ENCODE measurements at regions not wholly inside any gene's neighbourhood (a gene's known extent, or its start where the extent isn't known, plus 50 kb on each side); places are given as distances from the start of the nearest gene placed in this dataset.

GRCh38 chr1:191551019-191551418 is 607.2 kb upstream of the RGS18 start:
- ATAC-seq, result no peak
- Histone ChIP-seq H3K4me3 (ENCODE audit: low read depth in 2 of 2, low read length in 2 of 2) (no peak overlapping the region), H3K27ac (ENCODE audit: low read length) (no peak overlapping the region), H3K36me3 (ENCODE audit: control insufficient read depth, insufficient read depth, low read length) (no peaks in the 10 kb centered on the region; the same call in 1 of the 2 replicates), H3K27me3 (ENCODE audit: control insufficient read depth, insufficient read depth, low read length) (no peaks in the 10 kb centered on the region), H3K9me3 (ENCODE audit: control insufficient read depth, insufficient read depth, low read depth, low read length) (no peaks in the 10 kb centered on the region), H3K4me1 (ENCODE audit: control insufficient read depth, insufficient read depth, low read length) (no peaks in the 10 kb centered on the region)
- intact Hi-C loops (cut with micrococcal nuclease; ENCODE audit: unreplicated experiment) (no loop called here), in situ Hi-C loops (cut with HindIII; ENCODE audit: low pct_unique_long_range_greater_than_20kb, low sequenced_read_pairs) (no loop called here)
- ChIA-PET POLR2A (no interaction called here), CTCF (no interaction called here)
- BruUV-seq (replicated peaks), result no TSS peak
- DNase-seq (ENCODE audit: low read depth, low spot score), result no peak
- TF ChIP-seq REST (IDR thresholded peaks at IDR 0.05; ENCODE audit: insufficient read depth in 1 of 2, low read depth in 2 of 2, low read length in 1 of 2), result no peak
- no peak for TF ChIP-seq SIN3A (IDR thresholded peaks at IDR 0.05; ENCODE audit: borderline replicate concordance, insufficient read depth, low read depth, low read length)
- no peak for TF ChIP-seq CTCF (IDR thresholded peaks at IDR 0.05)
- TF ChIP-seq POLR2AphosphoS5 (IDR thresholded peaks at IDR 0.05; ENCODE audit: low read depth, low read length), result no peak
- TF ChIP-seq TCF7L2 (IDR thresholded peaks at IDR 0.05; ENCODE audit: low read depth, low read length), result no peak

GRCh38 chr1:191558379-191558778 is 599.9 kb upstream of the RGS18 start:
- ATAC-seq, result no peak
- DNase-seq (ENCODE audit: low read depth, low spot score), result no peak
- H3K4me1 ChIP-seq (ENCODE audit: control insufficient read depth, insufficient read depth, low read length), result no peaks in the 10 kb centered on the region
- intact Hi-C loops (cut with micrococcal nuclease; ENCODE audit: unreplicated experiment), result no loop called here
- CTCF ChIA-PET, result no interaction called here
- no peaks in the 10 kb centered on the region for H3K9me3 ChIP-seq (ENCODE audit: control insufficient read depth, insufficient read depth, low read depth, low read length)
- POLR2A ChIA-PET, result no interaction called here
- in situ Hi-C loops (cut with HindIII; ENCODE audit: low pct_unique_long_range_greater_than_20kb, low sequenced_read_pairs), result no loop called here
- TF ChIP-seq SIN3A (IDR thresholded peaks at IDR 0.05; ENCODE audit: borderline replicate concordance, insufficient read depth, low read depth, low read length) (no peak), POLR2AphosphoS5 (IDR thresholded peaks at IDR 0.05; ENCODE audit: low read depth, low read length) (no peak), REST (IDR thresholded peaks at IDR 0.05; ENCODE audit: insufficient read depth in 1 of 2, low read depth in 2 of 2, low read length in 1 of 2) (no peak), TCF7L2 (IDR thresholded peaks at IDR 0.05; ENCODE audit: low read depth, low read length) (no peak), CTCF (IDR thresholded peaks at IDR 0.05) (no peak)
- no peaks in the 10 kb centered on the region for H3K36me3 ChIP-seq (ENCODE audit: control insufficient read depth, insufficient read depth, low read length)
- H3K4me3 ChIP-seq (ENCODE audit: low read depth in 2 of 2, low read length in 2 of 2), result no peak overlapping the region
- H3K27me3 ChIP-seq (ENCODE audit: control insufficient read depth, insufficient read depth, low read length), result no peaks in the 10 kb centered on the region
- H3K27ac ChIP-seq (ENCODE audit: low read length), result no peak overlapping the region
- BruUV-seq (replicated peaks), result no TSS peak
